Gastrocnemius medialis (tissue), 4 donors: ENCODE measurements at regions not wholly inside any gene's neighbourhood (a gene's known extent, or its start where the extent isn't known, plus 50 kb on each side); places are given as distances from the start of the nearest gene placed in this dataset.

Experiments used
- ATAC-seq, 2 donors: fragments of 150-250 bp; one replicate each; pipeline ENCODE4 v1.9.1; 2016
- DNase-seq, 2 donors: peaks; one replicate each; pipeline ENCODE4 v3.0.0-alpha.2; 2019
- H3K27ac ChIP-seq, 4 donors: fragments of 200-600 bp; sonication (generic); 1 replicate in 1 of 4; 2 replicates in 3 of 4; pipeline ENCODE4 v1.5.1; 2016 to 2018; ENCODE audit warnings: mild to moderate bottlenecking in 2 of 4, moderate library complexity in 1 of 4
- H3K27me3 ChIP-seq, 3 donors: fragments of 200-600 bp; sonication (generic) in 2 of 3; 1 replicate in 1 of 3; 2 replicates in 2 of 3; pipeline versions ENCODE4 v1.5.1 to v1.6.0; 2016 to 2019; ENCODE audit warnings: mild to moderate bottlenecking in 1 of 3, moderate library complexity in 1 of 3
- H3K36me3 ChIP-seq, 2 donors: fragments of 200-600 bp; sonication (generic) in 1 of 2; one replicate each; pipeline ENCODE4 v1.5.1; 2017 to 2018
- H3K4me1 ChIP-seq, 2 donors: fragments of 200-600 bp; sonication (generic) in 1 of 2; one replicate each; pipeline ENCODE4 v1.5.1; 2016 to 2017; ENCODE audit warnings: mild to moderate bottlenecking in 2 of 2
- H3K4me3 ChIP-seq, 4 donors: fragments of 200-600 bp; sonication (generic) in 3 of 4; 1 replicate in 1 of 4; 2 replicates in 3 of 4; pipeline ENCODE4 v1.5.1; 2016 to 2019; ENCODE audit warnings: mild to moderate bottlenecking in 2 of 4
- H3K9me3 ChIP-seq, 3 donors: fragments of 200-600 bp; sonication (generic) in 2 of 3; 1 replicate in 1 of 3; 2 replicates in 2 of 3; pipeline ENCODE4 v1.5.1; 2016 to 2019
- POLR2A ChIP-seq, 2 donors: fragments of 450-650 bp; IDR thresholded peaks; one replicate each; pipeline ENCODE4 v1.6.1; 2017; ENCODE audit warnings: antibody characterized with exemption in 2 of 2, mild to moderate bottlenecking in 2 of 2, moderate library complexity in 2 of 2
- in situ Hi-C, 4 donors: fragments of 200-750 bp; cut with MboI; loops; one replicate each; pipeline versions ENCODE4 v1.15.0 to v1.8.0; 2017; ENCODE audit warnings: low sequenced_read_pairs in 4 of 4
- intact Hi-C: fragments of 100-400 bp; cut with DNase I; formaldehyde crosslinking; loops from one replicate; pipeline ENCODE4 v1.15.1; 2023; ENCODE audit warnings: low total_unique reads
- TF ChIP-seq, protein P1 (sequence below), 5 experiments: fragments of 450-650 bp in 3 of 5; fragments of 200-600 bp in 2 of 5; sonication (generic) in 2 of 5; IDR thresholded peaks in 4 of 5; conservative IDR thresholded peaks in 1 of 5; 1 replicate in 4 of 5; 2 replicates in 1 of 5; pipeline ENCODE4 v1.5.1; 2016 to 2019; ENCODE audit warnings: antibody characterized with exemption in 5 of 5, mild to moderate bottlenecking in 3 of 5, moderate library complexity in 3 of 5

DNA sequence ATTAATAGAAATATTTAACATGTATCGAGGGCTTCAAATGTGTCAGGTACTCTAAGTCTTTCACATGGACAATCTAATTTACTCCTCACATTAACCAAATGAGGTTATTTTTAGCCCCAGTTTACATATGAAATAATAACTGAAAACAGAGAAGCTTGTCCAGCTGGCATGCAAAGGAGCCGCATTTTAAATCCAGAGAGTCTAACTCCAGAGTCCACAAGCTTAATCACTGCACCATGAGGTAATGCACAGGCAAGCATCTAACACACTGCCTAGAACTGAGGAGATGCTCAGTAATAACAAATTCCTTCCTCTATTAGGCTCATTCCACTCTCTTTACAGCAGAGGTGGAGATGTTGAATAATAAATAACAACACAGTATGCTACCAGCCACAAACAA is 165.7 kb upstream of the GUCY1A2 start:
- DNase-seq (no peak), ATAC-seq (no peak)
- H3K27me3 ChIP-seq: no peaks in the 10 kb centered on the region
- intact Hi-C loops: no loop called here
- no peak for TF ChIP-seq POLR2A (IDR thresholded peaks at IDR 0.05)
- TF ChIP-seq, protein P1, sequence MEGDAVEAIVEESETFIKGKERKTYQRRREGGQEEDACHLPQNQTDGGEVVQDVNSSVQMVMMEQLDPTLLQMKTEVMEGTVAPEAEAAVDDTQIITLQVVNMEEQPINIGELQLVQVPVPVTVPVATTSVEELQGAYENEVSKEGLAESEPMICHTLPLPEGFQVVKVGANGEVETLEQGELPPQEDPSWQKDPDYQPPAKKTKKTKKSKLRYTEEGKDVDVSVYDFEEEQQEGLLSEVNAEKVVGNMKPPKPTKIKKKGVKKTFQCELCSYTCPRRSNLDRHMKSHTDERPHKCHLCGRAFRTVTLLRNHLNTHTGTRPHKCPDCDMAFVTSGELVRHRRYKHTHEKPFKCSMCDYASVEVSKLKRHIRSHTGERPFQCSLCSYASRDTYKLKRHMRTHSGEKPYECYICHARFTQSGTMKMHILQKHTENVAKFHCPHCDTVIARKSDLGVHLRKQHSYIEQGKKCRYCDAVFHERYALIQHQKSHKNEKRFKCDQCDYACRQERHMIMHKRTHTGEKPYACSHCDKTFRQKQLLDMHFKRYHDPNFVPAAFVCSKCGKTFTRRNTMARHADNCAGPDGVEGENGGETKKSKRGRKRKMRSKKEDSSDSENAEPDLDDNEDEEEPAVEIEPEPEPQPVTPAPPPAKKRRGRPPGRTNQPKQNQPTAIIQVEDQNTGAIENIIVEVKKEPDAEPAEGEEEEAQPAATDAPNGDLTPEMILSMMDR (IDR thresholded peaks at IDR 0.05 in 4 of 5, conservative IDR thresholded peaks at IDR 0.05 in 1 of 5): no peak
- H3K27ac ChIP-seq: no peak overlapping the region
- H3K36me3 ChIP-seq: no peaks in the 10 kb centered on the region
- H3K4me3 ChIP-seq: no peak overlapping the region
- in situ Hi-C loops: no loop called here
- H3K9me3 ChIP-seq: no peaks in the 10 kb centered on the region
- no peaks in the 10 kb centered on the region for H3K4me1 ChIP-seq

DNA sequence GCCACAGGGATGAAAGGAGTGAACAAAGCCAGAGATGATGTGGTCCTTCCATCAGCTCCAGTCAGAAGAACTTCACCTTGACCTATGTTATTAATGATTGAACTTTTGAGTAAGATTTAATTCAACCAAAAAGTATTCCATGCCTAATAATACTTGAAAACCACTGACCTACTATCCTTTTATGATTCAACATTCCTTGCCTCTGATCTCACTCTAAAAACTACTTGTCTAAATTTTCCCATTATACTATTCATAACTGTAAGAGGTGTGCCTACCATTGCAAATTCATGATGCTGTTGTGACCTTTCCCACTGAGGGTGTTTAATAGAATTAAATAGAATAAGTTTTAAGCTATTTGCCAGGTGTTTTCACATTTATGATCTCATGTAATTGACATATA is 164.7 kb upstream of the GUCY1A2 start:
- in situ Hi-C loops (no loop called here), intact Hi-C loops (no loop called here)
- no peak overlapping the region for H3K4me3 ChIP-seq
- H3K27ac ChIP-seq: no peak overlapping the region
- no peak for ATAC-seq
- no peak for DNase-seq
- TF ChIP-seq, protein P1 (IDR thresholded peaks at IDR 0.05 in 4 of 5, conservative IDR thresholded peaks at IDR 0.05 in 1 of 5): no peak
- no peak for TF ChIP-seq POLR2A (IDR thresholded peaks at IDR 0.05)
- H3K27me3 ChIP-seq: no peaks in the 10 kb centered on the region
- no peaks in the 10 kb centered on the region for H3K4me1 ChIP-seq
- H3K9me3 ChIP-seq: no peaks in the 10 kb centered on the region
- H3K36me3 ChIP-seq: no peaks in the 10 kb centered on the region

DNA sequence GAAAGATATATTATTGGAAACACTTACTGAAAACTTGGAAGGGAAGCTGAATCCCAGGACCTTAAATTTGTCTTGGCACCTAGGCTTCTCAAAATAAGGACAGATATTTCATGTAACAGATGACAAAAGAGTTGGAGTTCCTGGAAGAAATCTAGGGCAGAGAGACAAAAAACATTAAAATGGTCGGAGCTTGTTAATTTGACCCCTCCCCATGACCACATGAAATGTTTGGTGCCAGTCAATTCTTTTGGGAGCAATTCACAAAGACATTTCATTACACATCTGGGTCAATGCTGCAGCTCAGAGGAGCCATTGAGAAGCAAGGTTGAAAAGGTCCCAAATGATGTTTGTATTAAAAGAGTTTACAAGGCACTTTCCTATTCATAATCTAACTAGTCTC is 162.0 kb upstream of the GUCY1A2 start:
- in situ Hi-C loops: no loop called here
- no peak for TF ChIP-seq POLR2A (IDR thresholded peaks at IDR 0.05)
- TF ChIP-seq, protein P1 (IDR thresholded peaks at IDR 0.05 in 4 of 5, conservative IDR thresholded peaks at IDR 0.05 in 1 of 5): no peak
- ATAC-seq: no peak

DNA sequence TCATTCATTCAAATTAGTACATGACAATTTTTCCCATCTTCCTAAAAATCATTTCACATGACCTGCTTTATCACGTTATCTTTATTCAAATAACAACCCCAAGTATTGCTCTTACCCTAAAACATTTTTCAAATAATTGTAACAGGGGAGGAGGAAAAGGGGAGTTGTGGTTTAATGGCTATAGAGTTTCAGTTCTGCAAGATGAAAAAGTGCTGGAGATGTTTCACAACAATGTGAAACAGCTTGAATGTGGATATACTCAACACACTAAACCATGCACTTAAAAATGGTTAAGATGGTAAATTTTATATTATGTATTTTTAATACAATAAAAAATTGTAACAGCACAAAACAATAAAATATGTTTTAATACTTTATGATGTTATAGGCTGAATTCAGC is 161.6 kb upstream of the GUCY1A2 start:
- in situ Hi-C loops (no loop called here), intact Hi-C loops (no loop called here)
- no peak for DNase-seq
- Histone ChIP-seq H3K27ac (no peak overlapping the region), H3K27me3 (no peaks in the 10 kb centered on the region), H3K36me3 (no peaks in the 10 kb centered on the region), H3K9me3 (no peaks in the 10 kb centered on the region), H3K4me3 (no peak overlapping the region), H3K4me1 (no peaks in the 10 kb centered on the region)
- no peak for ATAC-seq
- TF ChIP-seq POLR2A (IDR thresholded peaks at IDR 0.05): no peak
- TF ChIP-seq, protein P1 (IDR thresholded peaks at IDR 0.05 in 4 of 5, conservative IDR thresholded peaks at IDR 0.05 in 1 of 5): no peak

More for the DNA sequence above, 162.0 kb upstream of the GUCY1A2 start:
- no peak overlapping the region for H3K4me3 ChIP-seq
- DNase-seq: no peak
- H3K27me3 ChIP-seq: no peaks in the 10 kb centered on the region
- intact Hi-C loops: no loop called here
- no peaks in the 10 kb centered on the region for H3K4me1 ChIP-seq
- no peak overlapping the region for H3K27ac ChIP-seq
- no peaks in the 10 kb centered on the region for H3K36me3 ChIP-seq
- no peaks in the 10 kb centered on the region for H3K9me3 ChIP-seq

DNA sequence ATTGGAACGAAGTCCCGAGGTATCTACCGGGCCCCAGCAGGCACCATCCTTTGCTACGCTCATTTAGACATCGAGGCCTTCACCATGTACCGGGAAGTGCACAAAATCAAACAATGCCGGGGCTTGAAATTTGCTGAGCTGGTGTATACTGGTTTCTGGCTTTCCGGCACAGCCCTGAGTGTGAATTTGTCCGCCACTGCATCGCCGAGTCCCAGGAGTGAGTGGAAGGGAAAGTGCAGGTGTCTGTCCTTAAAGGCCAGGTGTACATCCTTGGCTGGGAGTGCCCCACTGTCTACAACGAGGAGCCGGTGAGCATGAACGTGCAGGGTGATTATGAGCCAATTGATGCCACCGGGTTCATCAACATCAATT is 158.8 kb upstream of the GUCY1A2 start:
- no peak for DNase-seq
- Histone ChIP-seq H3K4me1 (no peaks in the 10 kb centered on the region), H3K4me3 (no peak overlapping the region), H3K27ac (no peak overlapping the region), H3K9me3 (no peaks in the 10 kb centered on the region), H3K27me3 (no peaks in the 10 kb centered on the region), H3K36me3 (no peaks in the 10 kb centered on the region)
- TF ChIP-seq, protein P1 (IDR thresholded peaks at IDR 0.05 in 4 of 5, conservative IDR thresholded peaks at IDR 0.05 in 1 of 5): no peak
- TF ChIP-seq POLR2A (IDR thresholded peaks at IDR 0.05): no peak
- ATAC-seq: no peak
- in situ Hi-C loops (no loop called here), intact Hi-C loops (no loop called here)
